ENCODE measurements at regions not wholly inside any gene's neighbourhood (a gene's known extent, or its start where the extent isn't known, plus 50 kb on each side); places are given as distances from the start of the nearest gene placed in this dataset.
"Not testable (repeated sequence)": the region's sequence is repeated elsewhere in the genome, so short reads cannot be mapped to it uniquely, and the experiment has no call there.

DNA sequence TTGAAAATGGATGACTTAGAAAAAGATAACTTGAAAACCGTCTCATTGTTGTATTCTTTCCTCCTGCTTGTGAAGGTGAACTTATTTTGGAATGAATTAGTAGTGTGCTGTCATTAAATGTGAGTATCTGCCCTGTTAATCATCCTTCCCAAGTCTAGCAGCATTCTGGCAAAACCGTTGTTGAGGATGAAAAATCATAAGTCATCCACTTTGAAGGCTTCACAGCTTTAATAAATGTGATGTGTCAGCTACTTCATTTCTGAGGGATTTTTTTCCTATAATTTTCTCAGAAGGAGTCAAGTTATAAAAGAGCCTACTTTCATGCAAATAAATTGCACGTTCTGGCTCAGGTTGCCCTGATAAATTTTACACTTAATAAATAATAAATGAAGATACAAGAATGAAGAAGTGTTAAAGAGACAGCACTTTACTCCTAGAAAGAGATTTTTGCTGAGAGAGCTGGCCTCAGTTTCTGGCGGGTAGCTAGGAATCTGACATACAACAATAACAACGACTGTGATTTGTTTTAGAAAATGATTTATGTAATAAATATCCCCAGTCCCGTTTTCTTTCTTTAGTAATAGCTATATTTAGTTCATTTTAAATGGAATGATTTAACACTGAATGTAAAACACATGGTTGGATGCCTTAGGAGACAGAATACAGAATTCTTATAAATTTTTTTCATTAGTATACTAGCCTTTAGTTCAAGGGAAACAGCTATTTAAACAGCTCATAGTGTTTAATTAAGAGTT, 516.5 kb upstream of the KLF6 start:
- Mint-ChIP-seq H3K4me3 (no peak overlapping the region), H3K27ac (no peak overlapping the region), H3K9me3 (ENCODE audit: low read depth) (no peaks in the 10 kb centered on the region), H3K36me3 (peaks cover 4% of the 10 kb centered on the region), H3K27me3 (no peaks in the 10 kb centered on the region), H3K4me1 (ENCODE audit: low read depth) (peaks cover 1% of the 10 kb centered on the region)

DNA sequence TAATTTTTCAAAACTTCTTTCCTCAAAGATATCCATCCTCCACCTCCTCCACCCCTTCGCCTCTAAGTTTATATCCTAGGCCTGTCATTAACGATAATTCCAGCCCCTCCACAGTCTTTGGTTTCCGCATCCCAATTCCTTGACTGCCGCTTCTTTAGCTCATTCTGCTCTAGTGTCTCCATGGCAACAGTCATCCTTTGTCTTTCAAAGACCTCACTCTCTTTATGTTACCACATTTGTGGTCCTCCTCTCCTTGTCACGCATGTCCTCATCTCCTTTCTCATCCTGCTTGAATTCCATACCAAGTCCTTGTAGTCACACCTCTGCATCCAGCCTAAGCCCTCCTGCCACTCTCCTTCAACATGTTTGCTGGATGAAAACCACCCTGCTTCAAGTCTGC, 511.2 kb upstream of the KLF6 start:
- Mint-ChIP-seq H3K27ac (no peak overlapping the region), H3K9me3 (ENCODE audit: low read depth) (no peaks in the 10 kb centered on the region), H3K36me3 (peaks cover 4% of the 10 kb centered on the region), H3K27me3 (no peaks in the 10 kb centered on the region), H3K4me1 (ENCODE audit: low read depth) (peaks cover 1% of the 10 kb centered on the region), H3K4me3 (no peak overlapping the region)

DNA sequence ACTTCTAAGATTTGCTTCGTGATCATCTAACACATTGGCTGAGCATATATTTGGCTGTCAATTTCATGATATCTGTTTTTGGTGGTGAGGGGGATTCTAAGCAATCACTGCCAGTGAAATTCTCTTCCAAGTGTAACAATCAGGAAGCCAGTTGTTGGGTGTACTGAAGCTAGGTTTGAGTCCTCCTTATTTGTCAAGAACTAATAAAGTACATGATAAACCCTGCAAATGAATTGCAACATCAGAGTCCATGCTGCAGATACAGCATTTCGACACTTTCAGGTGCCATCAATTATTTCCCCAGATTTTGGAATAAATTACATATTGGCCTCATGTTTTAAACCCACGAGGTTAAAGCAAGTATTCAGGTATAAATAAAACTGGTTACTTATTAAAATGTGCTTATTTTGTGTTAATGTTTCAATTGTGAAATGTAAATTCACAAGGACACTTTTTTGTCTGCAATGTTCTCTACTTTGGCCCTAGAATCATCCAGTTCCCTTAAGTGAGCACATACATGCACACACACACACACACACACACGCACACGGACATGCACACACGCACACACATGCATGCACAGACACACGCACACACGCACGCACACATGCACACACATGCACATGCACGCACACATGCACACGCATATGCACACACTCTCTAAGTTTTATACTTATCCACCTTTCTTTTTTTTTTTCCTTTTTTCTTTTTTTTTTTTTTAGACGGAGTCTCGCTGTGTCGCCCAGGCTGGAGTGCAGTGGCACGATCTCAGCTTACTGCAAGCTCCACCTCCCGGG, 510.2 kb upstream of the KLF6 start:
- no peak overlapping the region for H3K4me3 Mint-ChIP-seq
- peaks cover 4% of the 10 kb centered on the region for H3K36me3 Mint-ChIP-seq
- H3K9me3 Mint-ChIP-seq (ENCODE audit: low read depth) = no peaks in the 10 kb centered on the region
- H3K4me1 Mint-ChIP-seq (ENCODE audit: low read depth) = peaks cover 1% of the 10 kb centered on the region
- no peaks in the 10 kb centered on the region for H3K27me3 Mint-ChIP-seq
- H3K27ac Mint-ChIP-seq = no peak overlapping the region

GRCh38 chr10:4294271-4294670, 509.3 kb upstream of the KLF6 start:
- no peaks in the 10 kb centered on the region for H3K27me3 Mint-ChIP-seq
- H3K36me3 Mint-ChIP-seq = peaks cover 4% of the 10 kb centered on the region
- no peaks in the 10 kb centered on the region for H3K9me3 Mint-ChIP-seq (ENCODE audit: low read depth)
- no peak overlapping the region for H3K27ac Mint-ChIP-seq
- H3K4me3 Mint-ChIP-seq = no peak overlapping the region
- H3K4me1 Mint-ChIP-seq (ENCODE audit: low read depth) = peaks cover 1% of the 10 kb centered on the region

DNA sequence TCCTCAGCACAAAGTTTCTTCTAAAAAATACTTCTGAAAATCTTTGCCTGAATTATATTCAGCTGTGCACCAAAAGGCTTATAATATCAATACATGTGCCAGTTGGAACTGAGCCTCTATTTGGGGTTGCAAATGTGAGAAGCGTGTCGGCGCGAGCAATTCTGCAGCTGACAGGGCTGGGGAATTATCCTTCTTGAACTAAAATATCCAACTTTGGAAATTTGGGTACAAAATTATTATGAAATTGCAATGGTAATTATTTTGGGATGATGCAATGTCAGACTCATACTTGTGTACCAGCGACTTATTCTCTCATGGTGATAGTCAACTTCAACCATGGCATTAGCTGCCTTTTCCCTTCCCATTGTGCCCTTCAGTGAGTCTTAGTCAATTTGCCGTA, 507.0 kb upstream of the KLF6 start:
- Mint-ChIP-seq H3K9me3 (ENCODE audit: low read depth) (no peaks in the 10 kb centered on the region), H3K27ac (no peak overlapping the region), H3K36me3 (no peaks in the 10 kb centered on the region), H3K27me3 (no peaks in the 10 kb centered on the region), H3K4me1 (ENCODE audit: low read depth) (no peaks in the 10 kb centered on the region), H3K4me3 (no peak overlapping the region)

GRCh38 chr10:4285121-4285520, 500.1 kb upstream of the KLF6 start:
- Mint-ChIP-seq H3K27ac (no peak overlapping the region), H3K9me3 (ENCODE audit: low read depth) (no peaks in the 10 kb centered on the region), H3K4me1 (ENCODE audit: low read depth) (peaks cover 6% of the 10 kb centered on the region), H3K36me3 (no peaks in the 10 kb centered on the region), H3K4me3 (no peak overlapping the region), H3K27me3 (no peaks in the 10 kb centered on the region)

DNA sequence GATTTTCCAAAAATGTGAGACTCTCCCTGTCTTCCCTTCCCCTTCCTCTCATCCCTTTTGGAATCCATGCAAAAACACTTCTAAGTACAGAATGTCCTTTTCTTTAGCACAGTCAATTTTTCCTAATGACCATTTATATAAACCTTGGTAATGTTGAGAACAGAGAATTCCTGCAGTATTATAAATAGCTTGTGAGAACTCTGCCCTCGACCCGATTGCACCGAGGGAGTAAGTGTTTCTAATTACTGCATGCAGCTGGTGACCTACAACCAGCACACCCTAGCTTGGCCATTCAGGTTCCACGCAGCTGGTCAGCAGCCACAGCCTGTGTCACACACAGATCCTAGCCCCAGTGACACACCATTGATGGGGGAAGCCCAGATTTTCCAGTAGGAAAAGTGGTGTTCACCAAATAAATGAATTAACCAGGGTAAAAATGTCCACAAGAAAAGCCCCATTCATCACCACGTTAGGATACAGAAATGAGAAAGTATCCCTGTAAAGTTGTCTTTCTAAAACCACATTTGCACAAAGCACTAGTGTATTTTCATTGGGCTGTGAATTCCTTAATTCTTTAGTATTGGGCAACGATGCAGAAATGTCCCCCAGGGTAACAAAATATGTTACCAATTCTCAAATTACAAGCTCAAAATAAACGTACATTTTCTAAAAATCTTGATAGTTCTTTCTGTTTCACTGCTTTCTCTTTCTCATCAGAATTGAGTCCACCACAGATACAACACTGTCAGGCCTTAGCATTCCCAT, 499.0 kb upstream of the KLF6 start:
- Mint-ChIP-seq H3K9me3 (ENCODE audit: low read depth) (no peaks in the 10 kb centered on the region), H3K4me3 (no peak overlapping the region), H3K36me3 (no peaks in the 10 kb centered on the region), H3K27ac (no peak overlapping the region), H3K4me1 (ENCODE audit: low read depth) (peaks cover 6% of the 10 kb centered on the region), H3K27me3 (no peaks in the 10 kb centered on the region)

DNA sequence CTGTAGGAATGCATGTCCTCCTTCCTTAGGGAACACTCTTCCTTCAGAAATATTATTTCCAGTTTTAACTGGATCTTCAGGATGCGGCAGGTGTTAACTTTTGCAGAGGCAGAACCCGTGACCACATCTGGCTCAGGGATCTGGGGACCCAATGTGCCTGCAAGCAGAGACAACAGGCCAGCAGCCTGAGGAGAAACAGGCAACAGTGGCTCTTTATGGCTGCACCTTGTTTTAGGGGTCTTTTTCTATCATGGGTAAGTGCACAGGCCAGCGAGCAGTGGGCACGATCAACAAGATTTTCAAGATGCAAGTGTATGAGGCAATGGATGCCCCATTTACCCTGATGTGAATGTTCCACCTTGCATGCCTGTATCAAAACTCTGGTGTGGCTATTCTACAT, 497.5 kb upstream of the KLF6 start:
- Mint-ChIP-seq H3K9me3 (ENCODE audit: low read depth) (no peaks in the 10 kb centered on the region), H3K27me3 (no peaks in the 10 kb centered on the region), H3K27ac (no peak overlapping the region), H3K4me1 (ENCODE audit: low read depth) (peaks cover 6% of the 10 kb centered on the region), H3K36me3 (no peaks in the 10 kb centered on the region), H3K4me3 (no peak overlapping the region)

GRCh38 chr10:4281190-4281825, 496.3 kb upstream of the KLF6 start:
- H3K4me3 Mint-ChIP-seq = no peak overlapping the region
- no peaks in the 10 kb centered on the region for H3K36me3 Mint-ChIP-seq
- no peaks in the 10 kb centered on the region for H3K27me3 Mint-ChIP-seq
- H3K9me3 Mint-ChIP-seq (ENCODE audit: low read depth) = no peaks in the 10 kb centered on the region
- H3K4me1 Mint-ChIP-seq (ENCODE audit: low read depth) = peaks cover 6% of the 10 kb centered on the region
- H3K27ac Mint-ChIP-seq = no peak overlapping the region

GRCh38 chr10:4280461-4281189, 495.6 kb upstream of the KLF6 start:
- H3K4me3 Mint-ChIP-seq = no peak overlapping the region
- no peak overlapping the region for H3K27ac Mint-ChIP-seq
- no peaks in the 10 kb centered on the region for H3K27me3 Mint-ChIP-seq
- H3K9me3 Mint-ChIP-seq (ENCODE audit: low read depth) = no peaks in the 10 kb centered on the region
- no peaks in the 10 kb centered on the region for H3K36me3 Mint-ChIP-seq
- peaks cover 6% of the 10 kb centered on the region for H3K4me1 Mint-ChIP-seq (ENCODE audit: low read depth)

DNA sequence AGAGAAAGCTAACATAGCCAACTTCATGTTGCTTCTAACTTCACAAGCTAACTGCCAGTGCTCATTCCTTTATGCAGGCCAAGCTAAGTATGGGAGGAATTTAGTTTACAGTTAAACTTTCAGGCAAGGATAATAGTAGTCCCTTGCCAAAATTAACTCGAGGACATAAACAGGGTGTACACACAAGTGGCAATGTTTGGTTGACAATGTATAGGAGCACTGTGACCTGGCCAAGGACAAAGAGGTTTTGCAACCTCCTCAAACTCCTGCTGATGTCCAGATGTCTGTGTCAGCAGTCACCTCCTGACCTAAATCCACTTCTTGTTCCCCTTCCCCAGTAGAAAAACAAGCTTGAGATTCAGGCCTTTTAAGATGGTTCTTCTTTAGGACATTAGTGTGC, 494.6 kb upstream of the KLF6 start:
- H3K4me3 Mint-ChIP-seq = no peak overlapping the region
- no peaks in the 10 kb centered on the region for H3K9me3 Mint-ChIP-seq (ENCODE audit: low read depth)
- H3K36me3 Mint-ChIP-seq = no peaks in the 10 kb centered on the region
- H3K4me1 Mint-ChIP-seq (ENCODE audit: low read depth) = no peaks in the 10 kb centered on the region
- no peak overlapping the region for H3K27ac Mint-ChIP-seq
- no peaks in the 10 kb centered on the region for H3K27me3 Mint-ChIP-seq

GRCh38 chr10:4278186-4278585, 493.2 kb upstream of the KLF6 start:
- Mint-ChIP-seq H3K4me3 (no peak overlapping the region), H3K36me3 (no peaks in the 10 kb centered on the region), H3K4me1 (ENCODE audit: low read depth) (no peaks in the 10 kb centered on the region), H3K27ac (no peak overlapping the region), H3K27me3 (no peaks in the 10 kb centered on the region), H3K9me3 (ENCODE audit: low read depth) (no peaks in the 10 kb centered on the region)

- Mint-ChIP-seq H3K4me1 (ENCODE audit: low read depth) (no peaks in the 10 kb centered on the region), H3K4me3 (no peak overlapping the region), H3K27ac (no peak overlapping the region), H3K27me3 (no peaks in the 10 kb centered on the region), H3K9me3 (ENCODE audit: low read depth) (no peaks in the 10 kb centered on the region), H3K36me3 (no peaks in the 10 kb centered on the region)
Observed at GRCh38 chr10:4276151-4276550, 491.1 kb upstream of the KLF6 start.

DNA sequence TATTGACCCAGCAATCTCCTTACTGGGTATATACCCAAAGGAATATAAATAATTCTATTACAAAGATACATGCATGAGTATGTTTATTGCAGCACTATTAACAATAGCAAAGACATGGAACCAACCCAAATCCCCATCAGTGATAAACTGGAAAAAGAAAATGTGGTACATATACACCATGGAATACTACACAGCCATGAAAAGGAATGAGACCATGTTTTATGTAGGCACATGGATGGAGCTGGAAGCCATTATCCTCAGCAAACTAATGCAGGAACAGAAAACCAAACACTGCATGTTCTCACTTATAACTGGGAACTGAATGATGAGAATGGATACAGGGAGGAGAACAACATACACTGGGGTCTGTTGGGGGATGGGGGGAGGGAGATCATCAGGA, 489.7 kb upstream of the KLF6 start:
- not testable (repeated sequence) for H3K4me1 Mint-ChIP-seq (ENCODE audit: low read depth); H3K27me3 Mint-ChIP-seq; H3K27ac Mint-ChIP-seq; H3K4me3 Mint-ChIP-seq; H3K36me3 Mint-ChIP-seq; H3K9me3 Mint-ChIP-seq (ENCODE audit: low read depth)

All from activated naive CD8-positive, alpha-beta T cell (primary cell).